ENCODE measurements at regions not wholly inside any gene's neighbourhood (a gene's known extent, or its start where the extent isn't known, plus 50 kb on each side); places are given as distances from the start of the nearest gene placed in this dataset.
A peak's percentile ranks its signal among the peaks of the same experiment; 100 is the strongest.

GRCh38 chr20:57792386-57793080, 82.7 kb upstream of the PMEPA1 start:
- Histone ChIP-seq H3K36me3 (no peaks in the 10 kb centered on the region), H3K27me3 (no peaks in the 10 kb centered on the region), H3K9me3 (no peaks in the 10 kb centered on the region), H3K4me3 (no peak overlapping the region)
- no peak for DNase-seq

- Histone ChIP-seq H3K9me3 (no peaks in the 10 kb centered on the region), H3K36me3 (no peaks in the 10 kb centered on the region), H3K4me3 (no peak overlapping the region), H3K27me3 (no peaks in the 10 kb centered on the region)
- no peak for DNase-seq
These were observed 82.2 kb upstream of the PMEPA1 start for GRCh38 chr20:57791966-57792365.

GRCh38 chr20:57791178-57791962, 81.6 kb upstream of the PMEPA1 start:
- Histone ChIP-seq H3K27me3 (no peaks in the 10 kb centered on the region), H3K36me3 (no peaks in the 10 kb centered on the region), H3K9me3 (no peaks in the 10 kb centered on the region), H3K4me3 (no peak overlapping the region)
- DNase-seq, result no peak

- DNase-seq, result no peak
- H3K4me3 ChIP-seq, result no peak overlapping the region
- no peaks in the 10 kb centered on the region for H3K9me3 ChIP-seq
- no peaks in the 10 kb centered on the region for H3K36me3 ChIP-seq
- H3K27me3 ChIP-seq, result no peaks in the 10 kb centered on the region
These were observed 80.4 kb upstream of the PMEPA1 start for GRCh38 chr20:57790176-57790575.

- DNase-seq, result no peak
- no peak overlapping the region for H3K4me3 ChIP-seq
- H3K27me3 ChIP-seq, result no peaks in the 10 kb centered on the region
- H3K36me3 ChIP-seq, result no peaks in the 10 kb centered on the region
- no peaks in the 10 kb centered on the region for H3K9me3 ChIP-seq
These were observed 79.3 kb upstream of the PMEPA1 start for GRCh38 chr20:57788936-57789613.

- H3K27me3 ChIP-seq, result no peaks in the 10 kb centered on the region
- no peak for DNase-seq
- H3K4me3 ChIP-seq, result no peak overlapping the region
- no peaks in the 10 kb centered on the region for H3K36me3 ChIP-seq
- H3K9me3 ChIP-seq, result no peaks in the 10 kb centered on the region
These were observed 78.4 kb upstream of the PMEPA1 start for GRCh38 chr20:57787990-57788781.

- Histone ChIP-seq H3K4me3 (no peak overlapping the region), H3K36me3 (no peaks in the 10 kb centered on the region), H3K9me3 (no peaks in the 10 kb centered on the region), H3K27me3 (no peaks in the 10 kb centered on the region)
- no peak for DNase-seq
These were observed 77.6 kb upstream of the PMEPA1 start for GRCh38 chr20:57787151-57787989.

GRCh38 chr20:57786304-57786932, 76.6 kb upstream of the PMEPA1 start:
- no peak overlapping the region for H3K4me3 ChIP-seq
- no peaks in the 10 kb centered on the region for H3K36me3 ChIP-seq
- H3K9me3 ChIP-seq, result no peaks in the 10 kb centered on the region
- no peak for DNase-seq
- H3K27me3 ChIP-seq, result no peaks in the 10 kb centered on the region

- DNase-seq, result peak; percentile 48
- no peaks in the 10 kb centered on the region for H3K36me3 ChIP-seq
These were observed 75.9 kb upstream of the PMEPA1 start for GRCh38 chr20:57785720-57786119.

GRCh38 chr20:57785061-57785460, 75.2 kb upstream of the PMEPA1 start:
- no peaks in the 10 kb centered on the region for H3K36me3 ChIP-seq
- H3K9me3 ChIP-seq, result no peaks in the 10 kb centered on the region
- DNase-seq, result no peak
- no peak overlapping the region for H3K4me3 ChIP-seq
- no peaks in the 10 kb centered on the region for H3K27me3 ChIP-seq

More at GRCh38 chr20:57785720-57786119, 75.9 kb upstream of the PMEPA1 start:
- no peaks in the 10 kb centered on the region for H3K9me3 ChIP-seq
- no peaks in the 10 kb centered on the region for H3K27me3 ChIP-seq
- H3K4me3 ChIP-seq, result no peak overlapping the region

GRCh38 chr20:57783956-57784837, 74.4 kb upstream of the PMEPA1 start:
- Histone ChIP-seq H3K9me3 (no peaks in the 10 kb centered on the region), H3K36me3 (no peaks in the 10 kb centered on the region), H3K27me3 (no peaks in the 10 kb centered on the region), H3K4me3 (no peak overlapping the region)
- no peak for DNase-seq

- H3K36me3 ChIP-seq, result no peaks in the 10 kb centered on the region
- no peak for DNase-seq
- peaks cover 2% of the 10 kb centered on the region; the same call in 1 of the 2 replicates for H3K27me3 ChIP-seq
- H3K4me3 ChIP-seq, result no peak overlapping the region
- no peaks in the 10 kb centered on the region for H3K9me3 ChIP-seq
These were observed 73.4 kb upstream of the PMEPA1 start for GRCh38 chr20:57783196-57783595.

GRCh38 chr20:57782631-57783041, 72.8 kb upstream of the PMEPA1 start:
- Histone ChIP-seq H3K27me3 (peaks cover 2% of the 10 kb centered on the region; the same call in 1 of the 2 replicates), H3K9me3 (no peaks in the 10 kb centered on the region), H3K36me3 (no peaks in the 10 kb centered on the region), H3K4me3 (no peak overlapping the region)
- no peak for DNase-seq

GRCh38 chr20:57781901-57782300, 72.1 kb upstream of the PMEPA1 start:
- Histone ChIP-seq H3K36me3 (no peaks in the 10 kb centered on the region), H3K4me3 (no peak overlapping the region), H3K9me3 (no peaks in the 10 kb centered on the region), H3K27me3 (peaks cover 2% of the 10 kb centered on the region; the same call in 1 of the 2 replicates)
- DNase-seq, result no peak

GRCh38 chr20:57780906-57781305, 71.1 kb upstream of the PMEPA1 start:
- no peaks in the 10 kb centered on the region for H3K9me3 ChIP-seq
- H3K4me3 ChIP-seq, result no peak overlapping the region
- H3K27me3 ChIP-seq, result peaks cover 7% of the 10 kb centered on the region; the same call in 1 of the 2 replicates
- no peak for DNase-seq
- H3K36me3 ChIP-seq, result no peaks in the 10 kb centered on the region
